WERI-Rb-1 (cell line): ENCODE measurements at regions not wholly inside any gene's neighbourhood (a gene's known extent, or its start where the extent isn't known, plus 50 kb on each side); places are given as distances from the start of the nearest gene placed in this dataset.

Experiments
- DNase-seq: peaks from one replicate; pipeline ENCODE4 v3.0.0-alpha.2; 2020
- H3K27ac ChIP-seq: fragments of 250-450 bp; sonication (Bioruptor Pico); 2 replicates; pipeline ENCODE4 v1.5.1; 2020; ENCODE audit warnings: mild to moderate bottlenecking, moderate library complexity
- H3K27me3 ChIP-seq: fragments of 250-450 bp; sonication (Bioruptor Pico); 2 replicates; pipeline ENCODE4 v1.5.1; 2021; ENCODE audit warnings: mild to moderate bottlenecking, low read depth, moderate library complexity; ENCODE audit not compliant: insufficient read depth, severe bottlenecking
- H3K36me3 ChIP-seq: fragments of 250-450 bp; sonication (Bioruptor Pico); 2 replicates; pipeline ENCODE4 v1.5.1; 2020; ENCODE audit warnings: mild to moderate bottlenecking, moderate library complexity
- H3K4me3 ChIP-seq: 2 replicates; pipeline ENCODE4 v1.5.1; 2011; ENCODE audit warnings: low read depth, mild to moderate bottlenecking, control low read depth, low read length
- H3K9me3 ChIP-seq: fragments of 250-450 bp; sonication (Bioruptor Pico); 2 replicates; pipeline ENCODE4 v1.5.1; 2021; ENCODE audit warnings: mild to moderate bottlenecking, moderate library complexity; ENCODE audit not compliant: severe bottlenecking
- CTCF ChIP-seq: IDR thresholded peaks from 2 replicates; pipeline ENCODE4 v1.5.1; 2011; ENCODE audit warnings: low read depth, mild to moderate bottlenecking, control low read depth, inconsistent platforms, low read length

- Histone ChIP-seq H3K4me3 (no peak overlapping the region), H3K36me3 (no peaks in the 10 kb centered on the region), H3K9me3 (no peaks in the 10 kb centered on the region), H3K27me3 (no peaks in the 10 kb centered on the region), H3K27ac (no peak overlapping the region)
- DNase-seq = no peak
- no peak for TF ChIP-seq CTCF
Observed at GRCh38 chr16:72309001-72309400, 137.0 kb upstream of the PMFBP1 start.

GRCh38 chr16:72308396-72308795, 136.4 kb upstream of the PMFBP1 start:
- H3K27ac ChIP-seq = no peak overlapping the region
- no peak overlapping the region for H3K4me3 ChIP-seq
- no peaks in the 10 kb centered on the region for H3K36me3 ChIP-seq
- no peaks in the 10 kb centered on the region for H3K9me3 ChIP-seq
- DNase-seq = no peak
- H3K27me3 ChIP-seq = no peaks in the 10 kb centered on the region
- no peak for TF ChIP-seq CTCF

- no peak overlapping the region for H3K27ac ChIP-seq
- no peak for DNase-seq
- no peaks in the 10 kb centered on the region for H3K27me3 ChIP-seq
- no peaks in the 10 kb centered on the region for H3K9me3 ChIP-seq
- no peaks in the 10 kb centered on the region for H3K36me3 ChIP-seq
- no peak overlapping the region for H3K4me3 ChIP-seq
- no peak for TF ChIP-seq CTCF
Observed at GRCh38 chr16:72302332-72302731, 130.4 kb upstream of the PMFBP1 start.

GRCh38 chr16:72301523-72302236, 129.7 kb upstream of the PMFBP1 start:
- Histone ChIP-seq H3K4me3 (no peak overlapping the region), H3K36me3 (no peaks in the 10 kb centered on the region), H3K27ac (no peak overlapping the region), H3K27me3 (no peaks in the 10 kb centered on the region), H3K9me3 (no peaks in the 10 kb centered on the region)
- no peak for DNase-seq
- TF ChIP-seq CTCF = no peak

GRCh38 chr16:72300892-72301291, 128.9 kb upstream of the PMFBP1 start:
- H3K27ac ChIP-seq = no peak overlapping the region
- no peaks in the 10 kb centered on the region for H3K9me3 ChIP-seq
- H3K36me3 ChIP-seq = no peaks in the 10 kb centered on the region
- H3K4me3 ChIP-seq = no peak overlapping the region
- no peak for TF ChIP-seq CTCF
- DNase-seq = no peak
- H3K27me3 ChIP-seq = no peaks in the 10 kb centered on the region

GRCh38 chr16:72299684-72300243, 127.8 kb upstream of the PMFBP1 start:
- H3K36me3 ChIP-seq = no peaks in the 10 kb centered on the region
- H3K4me3 ChIP-seq = no peak overlapping the region
- no peak overlapping the region for H3K27ac ChIP-seq
- H3K27me3 ChIP-seq = no peaks in the 10 kb centered on the region
- no peaks in the 10 kb centered on the region for H3K9me3 ChIP-seq
- TF ChIP-seq CTCF = no peak
- no peak for DNase-seq
